ENCODE measurements at regions not wholly inside any gene's neighbourhood (a gene's known extent, or its start where the extent isn't known, plus 50 kb on each side); places are given as distances from the start of the nearest gene placed in this dataset.
"Not testable (repeated sequence)": the region's sequence is repeated elsewhere in the genome, so short reads cannot be mapped to it uniquely, and the experiment has no call there.

DNA sequence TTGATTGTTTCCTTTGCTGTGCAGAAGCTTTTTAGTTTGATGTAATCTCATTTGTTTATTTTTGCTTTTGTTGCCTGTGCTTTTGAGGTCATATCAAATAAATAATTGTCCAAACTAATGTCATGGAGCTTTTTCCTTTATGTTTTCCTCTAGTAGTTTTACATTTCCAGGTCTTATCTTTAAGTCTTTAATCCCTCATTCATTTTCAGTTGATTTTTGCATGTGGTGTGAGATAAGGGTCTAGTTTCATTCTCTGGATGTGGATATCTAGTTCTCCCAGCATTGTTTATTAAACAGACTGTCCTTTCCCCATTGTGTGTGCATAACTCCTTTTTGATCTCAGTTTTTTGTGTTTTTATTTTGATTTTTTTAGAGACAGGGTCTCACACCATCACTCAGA is 179.1 kb upstream of the STK26 start:
- CTCF ChIA-PET: interaction anchor here (0.7 to 3.1 kb wide), 5 partner anchors 248 to 771 kb away, joined by 3 to 14 read pairs (median 3); partner anchors contain the start of gene RAP2C
- TF ChIP-seq, protein P1, sequence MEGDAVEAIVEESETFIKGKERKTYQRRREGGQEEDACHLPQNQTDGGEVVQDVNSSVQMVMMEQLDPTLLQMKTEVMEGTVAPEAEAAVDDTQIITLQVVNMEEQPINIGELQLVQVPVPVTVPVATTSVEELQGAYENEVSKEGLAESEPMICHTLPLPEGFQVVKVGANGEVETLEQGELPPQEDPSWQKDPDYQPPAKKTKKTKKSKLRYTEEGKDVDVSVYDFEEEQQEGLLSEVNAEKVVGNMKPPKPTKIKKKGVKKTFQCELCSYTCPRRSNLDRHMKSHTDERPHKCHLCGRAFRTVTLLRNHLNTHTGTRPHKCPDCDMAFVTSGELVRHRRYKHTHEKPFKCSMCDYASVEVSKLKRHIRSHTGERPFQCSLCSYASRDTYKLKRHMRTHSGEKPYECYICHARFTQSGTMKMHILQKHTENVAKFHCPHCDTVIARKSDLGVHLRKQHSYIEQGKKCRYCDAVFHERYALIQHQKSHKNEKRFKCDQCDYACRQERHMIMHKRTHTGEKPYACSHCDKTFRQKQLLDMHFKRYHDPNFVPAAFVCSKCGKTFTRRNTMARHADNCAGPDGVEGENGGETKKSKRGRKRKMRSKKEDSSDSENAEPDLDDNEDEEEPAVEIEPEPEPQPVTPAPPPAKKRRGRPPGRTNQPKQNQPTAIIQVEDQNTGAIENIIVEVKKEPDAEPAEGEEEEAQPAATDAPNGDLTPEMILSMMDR (IDR thresholded peaks at IDR 0.05; ENCODE audit: control extremely low read depth, extremely low read depth, low read depth, missing control alignments): no peak
- DNase-seq (ENCODE audit: extremely low spot score): no peak
- POLR2A ChIA-PET: no interaction called here

DNA sequence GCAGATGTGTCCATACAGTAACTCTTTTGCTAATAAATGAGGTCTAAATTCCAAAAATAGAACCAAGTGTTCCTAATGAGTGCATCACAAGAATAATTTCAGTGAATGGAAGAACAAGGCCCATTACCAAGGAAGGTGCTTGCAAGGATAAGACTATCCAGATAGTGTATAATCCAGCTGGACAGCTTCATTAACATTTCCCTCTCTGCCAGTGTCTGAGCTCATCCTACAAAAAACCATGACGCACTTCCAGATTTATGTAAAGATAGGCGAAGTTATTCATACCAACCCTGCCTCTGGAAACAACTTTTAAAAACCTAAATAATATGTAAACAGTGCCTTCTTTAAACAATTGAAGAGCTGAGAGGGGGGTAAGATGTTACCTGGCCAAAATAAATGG is 177.9 kb upstream of the STK26 start:
- POLR2A ChIA-PET: no interaction called here
- CTCF ChIA-PET: interaction anchor here (1.1 to 3.1 kb wide), 4 partner anchors 37 to 769 kb away, joined by 3 to 14 read pairs (median 4); partner anchors contain the start of gene RAP2C
- no peak for DNase-seq (ENCODE audit: extremely low spot score)
- TF ChIP-seq, protein P1 (IDR thresholded peaks at IDR 0.05; ENCODE audit: control extremely low read depth, extremely low read depth, low read depth, missing control alignments): no peak

DNA sequence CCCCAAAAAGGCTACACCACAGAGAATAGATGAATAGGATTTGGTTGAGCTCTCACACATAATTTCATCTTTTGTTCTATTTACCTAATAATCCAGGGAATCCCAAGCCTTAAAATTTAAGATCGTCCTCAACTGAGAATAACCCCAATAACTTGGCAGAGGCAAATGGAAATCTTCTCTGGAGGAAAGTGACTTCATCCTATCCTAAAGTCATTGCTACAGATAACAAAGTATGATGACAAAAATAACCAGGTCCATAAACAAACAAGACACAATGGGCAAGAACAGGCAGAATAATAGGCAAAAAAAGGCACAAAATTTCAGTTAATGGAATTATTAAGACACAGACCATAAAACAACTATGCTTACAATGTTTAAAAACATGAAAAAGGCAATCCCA is 177.3 kb upstream of the STK26 start:
- no peak for DNase-seq (ENCODE audit: extremely low spot score)
- TF ChIP-seq, protein P1 (IDR thresholded peaks at IDR 0.05; ENCODE audit: control extremely low read depth, extremely low read depth, low read depth, missing control alignments): no peak
- CTCF ChIA-PET: interaction anchor here (1.1 to 3.1 kb wide), 4 partner anchors 36 to 769 kb away, joined by 3 to 14 read pairs (median 4); partner anchors contain the start of gene RAP2C
- POLR2A ChIA-PET: no interaction called here

DNA sequence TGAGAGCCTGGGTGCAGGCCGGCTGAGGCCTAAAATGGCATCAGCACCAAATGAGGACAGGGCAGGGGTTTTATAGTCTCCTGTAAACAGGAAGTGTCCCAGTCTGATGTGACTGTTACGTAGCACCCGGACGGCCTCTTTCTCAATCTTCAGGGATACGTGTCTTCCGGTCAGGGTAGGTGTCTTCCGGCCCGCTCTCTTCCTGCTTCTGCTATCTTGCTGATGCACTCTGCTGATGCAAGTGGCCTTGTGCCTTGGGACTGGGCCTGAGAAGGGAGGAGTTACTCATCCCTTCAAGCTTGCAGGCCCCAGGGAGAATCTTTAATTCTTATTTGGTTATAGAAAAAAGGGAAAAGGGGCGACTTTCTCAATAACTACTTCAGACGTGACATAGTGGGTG is 172.1 kb upstream of the STK26 start:
- DNase-seq (ENCODE audit: extremely low spot score); POLR2A ChIA-PET: not testable (repeated sequence)

DNA sequence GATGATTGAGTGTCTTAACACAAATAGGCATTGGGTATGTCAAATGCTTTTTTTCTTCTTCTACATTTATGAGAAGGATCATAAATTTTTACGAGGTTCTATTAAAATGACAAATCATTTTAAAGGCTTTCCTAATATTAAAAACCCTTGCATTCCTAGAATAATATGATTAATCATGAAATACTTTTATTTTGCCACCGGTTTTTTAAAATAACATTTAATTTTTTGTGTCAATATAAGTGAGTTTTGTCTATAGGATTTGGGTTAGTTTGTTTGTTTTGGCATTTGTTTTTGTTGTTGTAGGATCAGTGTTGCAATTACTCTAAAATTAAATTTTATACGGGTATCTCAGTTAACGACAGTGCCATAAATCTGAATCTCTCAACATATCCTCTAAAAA is 169.7 kb upstream of the STK26 start:
- TF ChIP-seq, protein P1 (IDR thresholded peaks at IDR 0.05; ENCODE audit: control extremely low read depth, extremely low read depth, low read depth, missing control alignments): no peak
- DNase-seq (ENCODE audit: extremely low spot score): no peak
- CTCF ChIA-PET: interaction anchor here (0.6 to 3.3 kb wide), 4 partner anchors 11 to 366 kb away, joined by 3 to 12 read pairs (median 5); partner anchors contain the start of gene RAP2C
- POLR2A ChIA-PET: no interaction called here

More for the DNA sequence above, 172.1 kb upstream of the STK26 start:
- CTCF ChIA-PET: not testable (repeated sequence)

DNA sequence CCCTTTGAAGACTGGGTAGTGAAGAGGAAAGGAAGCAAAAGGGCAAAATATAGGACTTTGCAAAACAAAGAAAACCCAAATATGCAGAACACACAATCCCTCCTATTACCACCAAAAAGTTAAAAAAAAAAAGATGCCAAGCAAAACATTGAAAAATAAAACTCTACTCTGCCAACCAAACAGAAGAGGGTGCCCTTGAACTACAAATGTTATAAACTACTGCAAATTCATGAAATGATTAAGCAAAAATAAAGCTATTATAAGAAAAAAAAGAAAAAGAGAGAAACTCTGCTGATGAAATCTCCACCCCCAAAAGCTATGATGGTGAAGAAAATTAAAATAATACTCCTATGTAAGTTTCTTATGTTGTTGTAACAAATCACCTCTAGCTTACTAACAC is 168.5 kb upstream of the STK26 start:
- TF ChIP-seq, protein P1 (IDR thresholded peaks at IDR 0.05; ENCODE audit: control extremely low read depth, extremely low read depth, low read depth, missing control alignments): no peak
- DNase-seq (ENCODE audit: extremely low spot score): no peak
- ChIA-PET POLR2A (no interaction called here), CTCF (interaction anchor here (0.7 to 3.3 kb wide), 3 partner anchors 35 to 365 kb away, joined by 3 to 12 read pairs (median 3); partner anchors contain the start of gene RAP2C)

DNA sequence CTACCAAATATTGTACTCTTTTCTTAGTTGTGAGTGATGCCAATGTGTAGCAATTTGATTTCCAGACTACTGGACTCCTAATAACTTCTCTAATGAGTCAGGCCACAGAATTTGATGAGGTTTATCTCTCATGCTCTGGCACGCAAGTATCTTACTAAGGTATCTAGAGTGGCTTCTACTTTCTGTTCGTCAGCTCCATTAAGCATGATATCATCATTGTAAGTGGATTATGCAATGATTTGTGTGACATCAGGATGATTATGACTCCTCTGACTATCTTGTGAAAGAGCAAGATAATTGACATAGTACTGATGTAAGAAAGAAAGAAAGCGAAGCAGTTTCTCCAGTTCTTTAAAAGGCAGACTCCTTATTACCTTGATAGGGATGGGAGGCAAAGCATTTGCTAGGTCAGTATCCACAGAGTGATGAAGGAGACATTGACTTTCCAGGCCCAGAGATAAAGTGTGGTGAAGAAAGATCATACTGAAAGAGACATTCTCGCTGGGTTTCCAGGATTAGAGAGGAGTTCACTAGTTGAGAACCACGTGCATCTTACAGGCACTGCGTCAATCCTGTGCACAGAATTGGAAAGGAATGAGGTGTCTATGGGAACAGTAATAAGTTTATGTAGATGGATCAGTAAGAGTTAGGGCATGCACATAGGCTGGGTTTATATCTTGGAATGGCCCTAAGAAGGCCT is 161.9 kb upstream of the STK26 start:
- TF ChIP-seq, protein P1 (IDR thresholded peaks at IDR 0.05; ENCODE audit: control extremely low read depth, extremely low read depth, low read depth, missing control alignments): no peak
- DNase-seq (ENCODE audit: extremely low spot score): no peak
- POLR2A ChIA-PET: no interaction called here
- CTCF ChIA-PET: no interaction called here
